Stomach (tissue), 8 donors: ENCODE measurements at regions not wholly inside any gene's neighbourhood (a gene's known extent, or its start where the extent isn't known, plus 50 kb on each side); places are given as distances from the start of the nearest gene placed in this dataset.

Experiments used
- DNase-seq, 2 donors: peaks; one replicate each; pipeline versions ENCODE4 v3.0.0 to v3.0.0-alpha.2; 2013 to 2019
- H3K27ac ChIP-seq, 5 donors: fragments of 200-600 bp in 4 of 5; sonication (generic) in 4 of 5; one replicate each; pipeline ENCODE4 v1.5.1; 2013 to 2019; ENCODE audit warnings: mild to moderate bottlenecking in 1 of 5, moderate library complexity in 1 of 5
- H3K27me3 ChIP-seq, 3 donors: fragments of 200-600 bp; sonication (generic); one replicate each; pipeline ENCODE4 v1.5.1; 2017 to 2019; ENCODE audit warnings: mixed run types in 1 of 3
- H3K36me3 ChIP-seq, 4 donors: fragments of 200-600 bp; sonication (generic); 1 replicate in 3 of 4; 2 replicates in 1 of 4; pipeline ENCODE4 v1.5.1; 2016 to 2019
- H3K4me1 ChIP-seq, 4 donors: fragments of 200-600 bp; sonication (generic); one replicate each; pipeline ENCODE4 v1.5.1; 2016 to 2019
- H3K4me3 ChIP-seq, 4 donors: fragments of 200-600 bp; sonication (generic) in 3 of 4; one replicate each; pipeline ENCODE4 v1.5.1; 2016 to 2019; ENCODE audit warnings: mild to moderate bottlenecking in 1 of 4
- H3K9me3 ChIP-seq, 4 donors: fragments of 200-600 bp; sonication (generic); one replicate each; pipeline ENCODE4 v1.5.1; 2016 to 2019
- EP300 ChIP-seq: sonication (generic); formaldehyde crosslinking; IDR thresholded peaks from one replicate; pipeline ENCODE4 v1.6.1; 2017; ENCODE audit warnings: antibody characterized with exemption
- POLR2A ChIP-seq, 4 donors: fragments of 450-650 bp; IDR thresholded peaks; one replicate each; pipeline ENCODE4 v1.6.1; 2016; ENCODE audit warnings: antibody characterized with exemption in 4 of 4, control low read depth in 2 of 4, mild to moderate bottlenecking in 1 of 4, moderate library complexity in 1 of 4
- POLR2AphosphoS5 ChIP-seq, 3 donors: sonication (generic); formaldehyde crosslinking; IDR thresholded peaks; one replicate each; pipeline ENCODE4 v1.6.1; 2016; ENCODE audit warnings: antibody characterized with exemption in 3 of 3
- WGBS, 5 donors: extraction: QIAGEN DNeasy Blood & Tissue Kit in 3 of 5; methylation state at CpG; one replicate each; pipeline versions ENCODE4 v1.1.5 to v1.1.7; 2013 to 2018; 5-methylcytosine and 5-hydroxymethylcytosine counted together
- intact Hi-C: fragments of 100-400 bp; cut with DNase I; formaldehyde crosslinking; loops from one replicate; pipeline ENCODE4 v1.15.1; 2023; ENCODE audit warnings: low total_unique reads
- TF ChIP-seq, protein P1 (sequence below), 7 experiments: fragments of 450-650 bp in 4 of 7; fragments of 200-600 bp in 3 of 7; sonication (generic) in 3 of 7; IDR thresholded peaks; one replicate each; pipeline ENCODE4 v1.5.1; 2016 to 2019; ENCODE audit warnings: antibody characterized with exemption in 7 of 7, control low read depth in 2 of 7, mild to moderate bottlenecking in 1 of 7
- donor health status: healthy with polysubstance abuse.
- donor health status: Bipolar disorder and iron deficiency.
- donor health status: healthy.

DNA sequence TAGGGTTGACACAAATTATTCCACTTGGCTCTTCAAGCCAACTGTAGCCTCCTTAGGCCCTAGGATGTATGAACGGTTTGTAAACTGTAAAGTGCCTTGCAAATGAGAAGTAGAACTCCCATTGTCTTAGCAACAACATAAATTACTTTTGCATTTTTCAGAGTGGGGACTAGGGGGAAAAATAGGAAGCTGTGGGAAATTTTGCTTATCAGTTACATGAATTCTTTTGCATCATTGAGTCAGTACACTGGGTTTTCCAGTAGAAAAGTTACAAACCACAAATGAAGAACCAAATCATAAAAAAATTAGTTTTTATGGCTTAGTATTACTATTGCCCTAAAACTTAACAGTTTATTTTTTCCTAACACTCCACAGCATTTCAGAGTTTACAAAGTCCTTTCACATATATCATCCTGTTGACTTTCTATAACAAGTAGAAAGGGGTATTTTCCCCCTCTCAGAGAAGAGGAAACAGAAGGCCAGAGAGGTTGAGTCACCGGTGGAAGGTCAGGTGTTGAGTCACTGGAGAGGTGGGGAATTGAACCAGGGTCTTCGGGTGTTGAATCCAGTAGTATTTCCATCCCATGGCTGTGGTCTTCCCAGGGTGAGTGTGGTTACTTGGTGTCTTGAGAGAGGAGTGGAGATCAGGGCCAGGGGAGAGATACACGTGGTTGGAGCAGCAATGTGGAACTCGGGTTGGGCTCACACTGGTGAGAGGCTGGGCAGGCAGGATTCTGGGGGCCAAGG, 71.9 kb upstream of the USP24 start:
- no peaks in the 10 kb centered on the region for H3K27me3 ChIP-seq
- no peak overlapping the region for H3K4me3 ChIP-seq
- no peaks in the 10 kb centered on the region for H3K36me3 ChIP-seq
- 58 to 72% (median 66%) methylated on average over 5 of the region's 5 CpGs for WGBS, 5 donors
- H3K9me3 ChIP-seq: no peaks in the 10 kb centered on the region
- intact Hi-C loops: loop anchor here (10.0 kb wide), 1 partner anchor 1298 kb away; no protein-coding TSS in a partner anchor
- TF ChIP-seq, protein P1, sequence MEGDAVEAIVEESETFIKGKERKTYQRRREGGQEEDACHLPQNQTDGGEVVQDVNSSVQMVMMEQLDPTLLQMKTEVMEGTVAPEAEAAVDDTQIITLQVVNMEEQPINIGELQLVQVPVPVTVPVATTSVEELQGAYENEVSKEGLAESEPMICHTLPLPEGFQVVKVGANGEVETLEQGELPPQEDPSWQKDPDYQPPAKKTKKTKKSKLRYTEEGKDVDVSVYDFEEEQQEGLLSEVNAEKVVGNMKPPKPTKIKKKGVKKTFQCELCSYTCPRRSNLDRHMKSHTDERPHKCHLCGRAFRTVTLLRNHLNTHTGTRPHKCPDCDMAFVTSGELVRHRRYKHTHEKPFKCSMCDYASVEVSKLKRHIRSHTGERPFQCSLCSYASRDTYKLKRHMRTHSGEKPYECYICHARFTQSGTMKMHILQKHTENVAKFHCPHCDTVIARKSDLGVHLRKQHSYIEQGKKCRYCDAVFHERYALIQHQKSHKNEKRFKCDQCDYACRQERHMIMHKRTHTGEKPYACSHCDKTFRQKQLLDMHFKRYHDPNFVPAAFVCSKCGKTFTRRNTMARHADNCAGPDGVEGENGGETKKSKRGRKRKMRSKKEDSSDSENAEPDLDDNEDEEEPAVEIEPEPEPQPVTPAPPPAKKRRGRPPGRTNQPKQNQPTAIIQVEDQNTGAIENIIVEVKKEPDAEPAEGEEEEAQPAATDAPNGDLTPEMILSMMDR (IDR thresholded peaks at IDR 0.05): no peak
- TF ChIP-seq POLR2A (IDR thresholded peaks at IDR 0.05) (no peak), POLR2AphosphoS5 (IDR thresholded peaks at IDR 0.05) (no peak), EP300 (no peak)
- peaks cover 0 to 4% (median 0%) of the 10 kb centered on the region in 4 donors for H3K4me1 ChIP-seq
- no peak for DNase-seq
- H3K27ac ChIP-seq: no peak overlapping the region

DNA sequence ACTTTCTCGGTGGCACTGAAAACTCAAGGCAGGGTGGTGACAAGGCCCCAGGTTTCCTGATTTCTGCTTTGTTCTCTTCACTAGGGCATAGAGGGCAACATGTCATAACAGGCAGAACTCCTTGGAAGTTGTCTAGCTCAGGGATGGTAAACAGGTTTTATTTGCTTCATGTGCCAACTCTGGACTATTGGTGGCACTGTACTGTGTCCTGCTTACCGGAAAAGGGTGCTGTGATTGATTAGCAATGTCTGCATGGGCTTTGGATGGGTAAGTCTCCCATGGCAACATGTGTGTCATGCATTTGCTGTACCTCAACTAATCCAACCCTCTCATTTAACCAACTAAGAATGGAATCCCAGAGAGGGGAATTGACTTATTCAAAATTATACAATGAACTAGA, 70.7 kb upstream of the USP24 start:
- TF ChIP-seq POLR2AphosphoS5 (IDR thresholded peaks at IDR 0.05) (no peak), EP300 (no peak), POLR2A (IDR thresholded peaks at IDR 0.05) (no peak)
- TF ChIP-seq, protein P1 (IDR thresholded peaks at IDR 0.05): no peak
- Histone ChIP-seq H3K9me3 (no peaks in the 10 kb centered on the region), H3K27ac (no peak overlapping the region), H3K4me1 (peaks cover 0 to 4% (median 0%) of the 10 kb centered on the region in 4 donors), H3K36me3 (no peaks in the 10 kb centered on the region), H3K27me3 (no peaks in the 10 kb centered on the region), H3K4me3 (no peak overlapping the region)
- intact Hi-C loops: loop anchor here (10.0 kb wide), 1 partner anchor 1299 kb away; no protein-coding TSS in a partner anchor
- WGBS, 5 donors: 68 to 94% (median 78%) methylated on average over 2 of the region's 2 CpGs
- DNase-seq: no peak

DNA sequence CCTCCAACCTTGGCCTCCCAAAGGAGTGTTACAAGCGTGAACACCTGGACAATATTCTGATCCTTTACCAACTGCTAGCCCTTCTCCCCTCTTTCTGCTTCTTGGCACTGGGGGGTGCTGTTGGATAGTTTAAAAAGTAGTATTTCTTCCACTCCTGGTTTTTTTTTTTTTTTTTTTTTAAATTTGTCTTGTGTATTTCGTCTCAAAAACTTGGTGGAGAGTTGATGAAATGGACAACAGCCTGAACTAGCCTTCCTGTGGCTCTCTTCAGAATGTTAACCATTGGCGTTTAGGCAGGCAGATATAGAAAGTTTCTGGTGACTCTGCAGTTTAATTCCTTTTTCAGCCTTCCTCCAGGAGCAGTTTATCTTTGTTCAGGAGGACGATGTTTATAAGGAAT, 69.7 kb upstream of the USP24 start:
- H3K4me1 ChIP-seq: peaks cover 0 to 4% (median 0%) of the 10 kb centered on the region in 4 donors
- DNase-seq: peak in 1 of 2 donors; percentile 79
- H3K27ac ChIP-seq: no peak overlapping the region
- no peaks in the 10 kb centered on the region for H3K9me3 ChIP-seq
- H3K36me3 ChIP-seq: no peaks in the 10 kb centered on the region
- WGBS, 5 donors: 21 to 29% (median 24%) methylated on average over 4 of the region's 4 CpGs
- H3K27me3 ChIP-seq: no peaks in the 10 kb centered on the region
- no peak overlapping the region for H3K4me3 ChIP-seq
- no peak for TF ChIP-seq POLR2AphosphoS5 (IDR thresholded peaks at IDR 0.05)
- TF ChIP-seq, protein P1 (IDR thresholded peaks at IDR 0.05): peak in 4 of 7 experiments; percentile 13 to 51 (median 41)
- intact Hi-C loops: loop anchor here (10.0 kb wide), 1 partner anchor 1300 kb away; no protein-coding TSS in a partner anchor

DNA sequence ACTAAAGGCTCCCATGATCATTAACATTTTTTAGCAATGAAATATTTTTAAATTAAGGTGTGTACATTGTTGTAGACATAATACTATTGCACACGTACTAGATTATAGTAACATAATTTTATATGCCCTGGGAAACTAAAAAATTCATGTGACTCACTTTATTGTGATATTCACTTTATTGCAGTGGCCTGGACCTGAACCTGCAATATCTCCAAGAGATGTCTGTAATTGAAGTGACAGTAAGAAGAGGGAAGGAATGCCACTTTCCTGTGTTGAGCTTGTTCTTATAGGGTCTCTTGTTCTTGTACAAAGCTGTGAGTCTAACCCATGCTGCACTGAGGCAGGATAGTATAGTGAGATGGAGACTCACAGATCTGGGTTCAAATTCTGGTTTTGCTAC, 66.9 kb upstream of the USP24 start:
- Histone ChIP-seq H3K36me3 (no peaks in the 10 kb centered on the region), H3K27ac (no peak overlapping the region), H3K4me3 (no peak overlapping the region), H3K9me3 (no peaks in the 10 kb centered on the region), H3K4me1 (peaks cover 0 to 10% (median 3%) of the 10 kb centered on the region in 4 donors), H3K27me3 (no peaks in the 10 kb centered on the region)
- no peak for DNase-seq
- intact Hi-C loops: loop anchor here (10.0 kb wide), 1 partner anchor 1303 kb away; no protein-coding TSS in a partner anchor
- 33 to 77% (median 63%) methylated on average over 1 of the region's 1 CpG for WGBS, 5 donors
- no peak for TF ChIP-seq POLR2A (IDR thresholded peaks at IDR 0.05)
- TF ChIP-seq EP300: no peak
- TF ChIP-seq POLR2AphosphoS5 (IDR thresholded peaks at IDR 0.05): no peak
- TF ChIP-seq, protein P1 (IDR thresholded peaks at IDR 0.05): no peak
